NCI-H2171 (cell line): ENCODE measurements at regions not wholly inside any gene's neighbourhood (a gene's known extent, or its start where the extent isn't known, plus 50 kb on each side); places are given as distances from the start of the nearest gene placed in this dataset.
"Not testable (repeated sequence)": the region's sequence is repeated elsewhere in the genome, so short reads cannot be mapped to it uniquely, and the experiment has no call there.

Source experiments
- DNase-seq: peaks from one replicate; lab custom pipeline; 2025; lab: John Stamatoyannopoulos, UW

GRCh38 chr15:69863446-69863845 lies 234.3 kb downstream of the TLE3 start:
- DNase-seq, result no peak

- DNase-seq, result no peak
Observed at GRCh38 chr15:69865369-69865768, 232.3 kb downstream of the TLE3 start.

GRCh38 chr15:69868756-69869155 lies 229.0 kb downstream of the TLE3 start:
- no peak for DNase-seq

GRCh38 chr15:69869291-69869690 lies 228.4 kb downstream of the TLE3 start:
- no peak for DNase-seq

- no peak for DNase-seq
Observed at GRCh38 chr15:69869881-69870505, 227.7 kb downstream of the TLE3 start.

- peak; percentile 41 for DNase-seq
Observed at GRCh38 chr15:69871511-69872134, 226.1 kb downstream of the TLE3 start.

- no peak for DNase-seq
Observed at GRCh38 chr15:69873807-69874206, 223.9 kb downstream of the TLE3 start.

- DNase-seq, result no peak
Observed at GRCh38 chr15:69874321-69874720, 223.4 kb downstream of the TLE3 start.

GRCh38 chr15:69876064-69876940 lies 221.4 kb downstream of the TLE3 start:
- DNase-seq, result no peak

GRCh38 chr15:69879963-69880362 lies 217.8 kb downstream of the TLE3 start:
- not testable (repeated sequence) for DNase-seq

GRCh38 chr15:69880571-69881301 lies 217.0 kb downstream of the TLE3 start:
- no peak for DNase-seq

GRCh38 chr15:69881302-69881670 lies 216.4 kb downstream of the TLE3 start:
- peak; percentile 31 for DNase-seq

GRCh38 chr15:69881766-69882165 lies 216.0 kb downstream of the TLE3 start:
- peak; percentile 95 for DNase-seq

GRCh38 chr15:69883306-69883705 lies 214.4 kb downstream of the TLE3 start:
- DNase-seq, result no peak

- no peak for DNase-seq
Observed at GRCh38 chr15:69885173-69885955, 212.4 kb downstream of the TLE3 start.

GRCh38 chr15:69887009-69887408 lies 210.7 kb downstream of the TLE3 start:
- no peak for DNase-seq

GRCh38 chr15:69887553-69887952 lies 210.2 kb downstream of the TLE3 start:
- DNase-seq, result no peak

- DNase-seq, result no peak
Observed at GRCh38 chr15:69888406-69888805, 209.3 kb downstream of the TLE3 start.

GRCh38 chr15:69891070-69891536 lies 206.6 kb downstream of the TLE3 start:
- DNase-seq, result no peak

GRCh38 chr15:69891606-69892005 lies 206.1 kb downstream of the TLE3 start:
- DNase-seq, result no peak

- no peak for DNase-seq
Observed at GRCh38 chr15:69892351-69892750, 205.4 kb downstream of the TLE3 start.
